GM23338 (cell line): ENCODE measurements at regions not wholly inside any gene's neighbourhood (a gene's known extent, or its start where the extent isn't known, plus 50 kb on each side); places are given as distances from the start of the nearest gene placed in this dataset.

ENCODE experiments used
- ATAC-seq: fragments of 200-7000 bp; cut with Tn5 transposase; 3 replicates; pipeline ENCODE4 v1.9.1; 2020
- DNase-seq: peaks from one replicate; pipeline ENCODE4 v3.0.0-alpha.2; 2015; ENCODE audit warnings: low spot score
- H2AFZ ChIP-seq: fragments of 200-600 bp; sonication (generic); 2 replicates; pipeline ENCODE4 v1.8.0; 2016; ENCODE audit warnings: antibody characterized with exemption, mild to moderate bottlenecking, moderate library complexity
- H3F3A ChIP-seq: fragments of 200-600 bp; sonication (generic); replicated peaks from 2 replicates; pipeline ENCODE4 v1.8.0; 2017; ENCODE audit warnings: antibody characterized with exemption, mixed run types, low read depth
- H3K27ac ChIP-seq: fragments of 200-600 bp; sonication (generic); 2 replicates; pipeline ENCODE4 v1.6.1; 2016; ENCODE audit warnings: low read depth
- H3K27me3 ChIP-seq: fragments of 200-600 bp; sonication (generic); 2 replicates; pipeline ENCODE4 v1.8.0; 2016; ENCODE audit warnings: mild to moderate bottlenecking, mixed run types, moderate library complexity; ENCODE audit not compliant: insufficient read depth
- H3K36me3 ChIP-seq: fragments of 200-600 bp; sonication (generic); 2 replicates; pipeline ENCODE4 v1.8.0; 2016; ENCODE audit warnings: mild to moderate bottlenecking; ENCODE audit not compliant: insufficient read depth
- H3K4me1 ChIP-seq: fragments of 200-600 bp; sonication (generic); 2 replicates; pipeline ENCODE4 v1.8.0; 2016; ENCODE audit warnings: mild to moderate bottlenecking, moderate library complexity; ENCODE audit not compliant: insufficient read depth
- H3K4me2 ChIP-seq: fragments of 200-600 bp; sonication (generic); 2 replicates; pipeline ENCODE4 v1.7.1; 2017; ENCODE audit warnings: mixed run types
- H3K4me3 ChIP-seq: fragments of 200-600 bp; sonication (generic); 2 replicates; pipeline ENCODE4 v1.6.1; 2016; ENCODE audit warnings: mixed run types
- H3K79me2 ChIP-seq: fragments of 200-600 bp; sonication (generic); replicated peaks from 2 replicates; pipeline ENCODE4 v1.8.0; 2017; ENCODE audit warnings: mild to moderate bottlenecking; ENCODE audit not compliant: insufficient read depth
- H3K9me2 ChIP-seq: fragments of 200-600 bp; sonication (generic); 2 replicates; pipeline ENCODE4 v1.8.0; 2017; ENCODE audit not compliant: insufficient read depth
- H4K20me1 ChIP-seq: fragments of 200-600 bp; sonication (generic); replicated peaks from 2 replicates; pipeline ENCODE4 v1.8.0; 2017; ENCODE audit warnings: mild to moderate bottlenecking; ENCODE audit not compliant: insufficient read depth
- H3K27ac Mint-ChIP-seq: 2 replicates; pipeline ENCODE4 v1.8.0; 2020; ENCODE audit warnings: inconsistent platforms, mild to moderate bottlenecking, moderate library complexity, mixed read lengths
- H3K27me3 Mint-ChIP-seq: 3 replicates; pipeline ENCODE4 v1.8.0; 2022; ENCODE audit warnings: low read depth, mild to moderate bottlenecking, moderate library complexity, mixed read lengths, inconsistent platforms; ENCODE audit not compliant: insufficient read depth, poor library complexity
- H3K36me3 Mint-ChIP-seq: 3 replicates; pipeline ENCODE4 v1.8.0; 2021; ENCODE audit warnings: low read depth, mild to moderate bottlenecking, inconsistent platforms, moderate library complexity, mixed read lengths
- H3K4me1 Mint-ChIP-seq: 3 replicates; pipeline ENCODE4 v1.8.0; 2020; ENCODE audit warnings: mild to moderate bottlenecking, inconsistent platforms, mixed read lengths
- H3K4me3 Mint-ChIP-seq: 3 replicates; pipeline ENCODE4 v1.8.0; 2021; ENCODE audit warnings: moderate library complexity, mild to moderate bottlenecking, inconsistent platforms, mixed read lengths
- H3K9me3 Mint-ChIP-seq: 3 replicates; pipeline ENCODE4 v1.8.0; 2020; ENCODE audit warnings: moderate library complexity, mild to moderate bottlenecking, inconsistent platforms, mixed read lengths
- CREB1 ChIP-seq: fragments of 250-450 bp; sonication (Bioruptor Pico); IDR thresholded peaks from 2 replicates; pipeline ENCODE4 v1.5.0; 2020; ENCODE audit warnings: low read depth, mild to moderate bottlenecking, moderate library complexity
- CTCF ChIP-seq, 2 experiments: fragments of 200-600 bp in 1 of 2; sonication (generic) in 1 of 2; conservative IDR thresholded peaks; 2 replicates each; pipeline versions ENCODE4 v1.5.1 to v1.6.1; 2016 to 2017; ENCODE audit warnings: antibody characterized with exemption in 2 of 2, low read depth in 2 of 2, mild to moderate bottlenecking in 2 of 2, moderate library complexity in 1 of 2
- ETS1 ChIP-seq: IDR thresholded peaks from 2 replicates; pipeline ENCODE4 v1.6.1; 2016; ENCODE audit warnings: antibody characterized with exemption
- EZH2 ChIP-seq: fragments of 200-600 bp; sonication (generic); IDR thresholded peaks from one replicate; pipeline ENCODE4 v1.8.0; 2017; ENCODE audit warnings: antibody characterized with exemption, mild to moderate bottlenecking, low read depth; ENCODE audit not compliant: unreplicated experiment
- EZH2phosphoT487 ChIP-seq: fragments of 200-600 bp; sonication (generic); IDR thresholded peaks from one replicate; pipeline ENCODE4 v1.8.1; 2018; ENCODE audit warnings: antibody characterized with exemption; ENCODE audit not compliant: unreplicated experiment
- JUNB ChIP-seq: IDR thresholded peaks from one replicate; pipeline ENCODE4 v1.6.1; 2016; ENCODE audit warnings: antibody characterized with exemption; ENCODE audit not compliant: unreplicated experiment
- NANOG ChIP-seq: IDR thresholded peaks from 2 replicates; pipeline ENCODE4 v1.6.1; 2016; ENCODE audit warnings: antibody characterized with exemption, borderline replicate concordance
- POLR2AphosphoS5 ChIP-seq: IDR thresholded peaks from 2 replicates; pipeline ENCODE4 v1.6.1; 2016; ENCODE audit warnings: antibody characterized with exemption, low read depth
- REST ChIP-seq: IDR thresholded peaks from one replicate; pipeline ENCODE4 v1.6.1; 2018; ENCODE audit warnings: antibody characterized with exemption; ENCODE audit not compliant: unreplicated experiment
- STAT1 ChIP-seq: IDR thresholded peaks from one replicate; pipeline ENCODE4 v1.6.1; 2016; ENCODE audit warnings: antibody characterized with exemption; ENCODE audit not compliant: unreplicated experiment
- ZNF114 ChIP-seq: fragments of 250-450 bp; sonication (Bioruptor Pico); IDR thresholded peaks from 2 replicates; pipeline ENCODE4 v1.5.0; 2020; ENCODE audit warnings: mild to moderate bottlenecking, moderate library complexity
- ZNF331 ChIP-seq: fragments of 250-450 bp; sonication (Bioruptor Pico); IDR thresholded peaks from 2 replicates; pipeline ENCODE4 v1.5.0; 2020; ENCODE audit warnings: low read depth, mild to moderate bottlenecking, moderate library complexity
- ZNF462 ChIP-seq: fragments of 250-450 bp; sonication (Bioruptor Pico); IDR thresholded peaks from 2 replicates; pipeline ENCODE4 v1.5.0; 2020; ENCODE audit warnings: mild to moderate bottlenecking, moderate library complexity

- Mint-ChIP-seq H3K36me3 (no peaks in the 10 kb centered on the region; the same call in 2 of the 3 replicates), H3K9me3 (peaks cover 3% of the 10 kb centered on the region; the same call in 2 of the 3 replicates), H3K4me1 (no peaks in the 10 kb centered on the region), H3K4me3 (no peak overlapping the region), H3K27ac (no peak overlapping the region), H3K27me3 (no peaks in the 10 kb centered on the region)
- H3F3A ChIP-seq, result no peaks in the 10 kb centered on the region
- no peaks in the 10 kb centered on the region; the same call in 1 of the 2 replicates for H3K9me2 ChIP-seq
- no peaks in the 10 kb centered on the region for H3K4me1 ChIP-seq
- DNase-seq (no peak), ATAC-seq (no peak)
- no peaks in the 10 kb centered on the region for H3K79me2 ChIP-seq
- no peak overlapping the region for H3K27ac ChIP-seq
- no peaks in the 10 kb centered on the region for H3K27me3 ChIP-seq
- H2AFZ ChIP-seq, result no peak overlapping the region
- no peak overlapping the region for H3K4me3 ChIP-seq
- H4K20me1 ChIP-seq, result no peaks in the 10 kb centered on the region
- H3K36me3 ChIP-seq, result no peaks in the 10 kb centered on the region
- TF ChIP-seq EZH2phosphoT487 (no peak), EZH2 (no peak), CTCF (conservative IDR thresholded peaks at IDR 0.05; ENCODE audit: low read depth in 2 of 2) (no peak), JUNB (no peak), STAT1 (no peak), ZNF462 (no peak), ETS1 (no peak), NANOG (no peak), ZNF114 (CRISPR knock-in tag) (no peak), POLR2AphosphoS5 (no peak), CREB1 (CRISPR knock-in tag) (no peak), ZNF331 (CRISPR knock-in tag) (no peak), REST (no peak)
- H3K4me2 ChIP-seq, result no peak overlapping the region
Measured at GRCh38 chr6:67608099-67608749, 1026.9 kb upstream of the ADGRB3 start.
